HG02943 (cell line): ENCODE measurements at regions not wholly inside any gene's neighbourhood (a gene's known extent, or its start where the extent isn't known, plus 50 kb on each side); places are given as distances from the start of the nearest gene placed in this dataset.

Experiments
- ATAC-seq: cut with Tn5 transposase; IDR thresholded peaks from one replicate; pipeline ENCODE4 v1.9.1; 2021; ENCODE audit warnings: mild to moderate bottlenecking, low read depth, moderate library complexity; ENCODE audit not compliant: unreplicated experiment

DNA sequence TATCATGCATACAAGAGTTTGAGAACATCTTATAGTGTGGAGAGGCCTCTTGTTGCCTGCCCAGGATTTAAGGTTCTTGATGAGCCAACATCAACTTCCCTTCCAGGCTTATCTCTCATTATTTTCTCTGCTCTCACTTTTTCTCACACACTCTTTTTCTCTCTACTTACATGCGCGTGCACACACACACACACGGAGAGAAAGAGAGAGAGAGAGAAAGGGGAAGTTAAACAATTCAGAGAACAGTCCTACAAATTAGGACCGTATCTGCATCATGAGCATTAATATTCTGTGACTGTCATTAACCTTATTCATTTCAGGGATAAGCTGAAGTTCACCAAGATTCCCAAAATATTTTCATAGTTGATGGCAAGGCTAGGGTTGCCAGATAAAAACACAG lies 269.0 kb downstream of the ZNF621 start:
- no peak for ATAC-seq

DNA sequence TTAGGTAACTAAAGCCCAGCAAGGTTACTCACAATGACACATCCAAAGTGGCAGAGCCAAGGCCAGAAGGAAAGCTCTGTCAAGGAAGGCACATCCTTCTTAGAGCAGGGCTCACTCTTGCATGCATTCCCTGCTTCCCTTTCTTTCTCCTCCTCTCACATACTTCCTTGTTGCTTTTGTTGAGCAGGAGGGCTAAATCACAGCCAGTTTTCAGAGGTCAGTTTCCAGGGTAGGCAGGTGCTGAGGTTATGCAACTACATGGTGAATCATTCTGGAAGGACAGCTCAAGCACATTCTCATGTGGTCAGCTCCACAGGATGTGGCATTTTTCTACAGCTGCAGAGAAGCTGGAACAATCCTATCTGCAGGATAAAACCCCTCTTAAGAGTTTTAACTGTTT lies 275.6 kb downstream of the ZNF621 start:
- ATAC-seq = no peak

DNA sequence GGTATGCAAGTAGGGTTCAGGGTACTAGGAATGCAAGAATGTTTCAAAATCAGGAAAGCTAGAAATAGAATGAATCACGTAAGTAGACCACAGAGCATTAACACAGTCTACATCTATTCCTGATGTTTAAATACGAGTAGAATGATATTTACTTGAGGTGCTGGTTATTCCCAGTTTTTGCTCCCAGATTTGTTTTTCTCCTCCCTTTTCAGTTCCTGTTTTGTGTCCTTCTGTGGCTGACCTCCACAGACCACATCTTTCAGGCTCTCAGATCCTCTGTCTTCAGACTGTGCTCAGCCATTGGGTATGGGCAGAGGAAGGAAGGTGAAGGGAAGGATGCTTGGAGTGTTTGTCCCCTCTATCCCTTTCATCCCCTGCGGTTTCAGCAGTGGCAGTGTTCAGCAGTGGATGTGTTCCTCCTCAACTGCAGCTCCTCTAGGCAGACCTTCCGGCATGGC lies 276.6 kb downstream of the ZNF621 start:
- no peak for ATAC-seq

DNA sequence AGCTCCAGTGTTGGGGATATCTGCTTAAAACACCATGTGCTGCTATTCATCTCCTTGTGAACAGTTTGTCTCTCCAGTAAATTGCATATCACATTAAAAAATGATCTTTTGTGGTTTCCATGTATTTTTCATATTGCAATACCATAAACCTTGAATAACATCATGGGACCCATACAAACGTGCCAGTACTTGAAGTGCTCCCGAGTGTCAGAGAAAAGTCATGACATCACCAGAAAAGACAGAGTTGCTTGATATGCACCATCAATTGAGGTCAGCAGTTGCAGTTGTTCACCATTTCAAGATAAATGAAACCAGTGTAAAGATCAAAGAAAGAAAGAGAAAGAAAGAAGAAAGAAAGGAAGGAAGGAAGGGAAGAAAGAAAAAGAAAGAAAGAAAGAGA lies 278.6 kb downstream of the ZNF621 start:
- no peak for ATAC-seq

GRCh38 chr3:40805456-40805855 lies 280.7 kb downstream of the ZNF621 start:
- ATAC-seq = no peak

DNA sequence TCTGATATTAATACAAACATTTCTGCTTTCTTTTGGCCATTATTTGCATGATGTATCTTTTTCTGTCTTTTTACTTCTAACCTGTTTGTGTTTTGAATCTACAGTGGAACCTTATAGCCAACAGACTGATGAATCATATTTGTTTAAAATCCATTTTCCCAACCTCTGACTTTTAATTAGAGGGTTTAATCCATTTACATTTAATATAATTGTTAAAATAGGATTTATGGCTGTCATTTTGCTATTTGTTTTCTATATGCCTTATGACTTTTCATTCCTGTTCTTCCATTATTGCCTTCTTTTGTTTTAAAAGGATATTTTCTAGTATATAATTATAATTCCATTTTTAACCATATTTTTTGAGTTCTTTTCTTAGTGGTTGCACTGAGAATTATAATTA lies 286.1 kb downstream of the ZNF621 start:
- ATAC-seq = no peak

DNA sequence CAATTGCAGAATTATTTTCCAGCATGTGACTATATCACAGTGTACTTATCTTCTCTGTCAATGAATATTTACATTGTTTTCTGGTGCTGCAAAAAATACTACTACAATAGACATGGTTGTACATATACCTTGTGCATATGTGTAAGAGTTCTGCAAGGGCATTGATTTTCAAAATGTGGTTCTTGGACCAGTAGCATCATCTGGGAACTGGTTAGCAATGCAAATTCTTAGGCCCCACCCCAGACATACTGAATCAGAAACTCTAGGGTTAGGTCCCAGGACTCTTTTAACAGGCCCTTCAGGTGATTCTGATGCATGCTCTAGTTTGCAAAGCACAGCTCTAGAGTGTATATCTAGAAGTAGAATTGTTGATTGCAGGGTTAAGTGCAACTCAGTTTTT lies 292.3 kb downstream of the ZNF621 start:
- no peak for ATAC-seq

DNA sequence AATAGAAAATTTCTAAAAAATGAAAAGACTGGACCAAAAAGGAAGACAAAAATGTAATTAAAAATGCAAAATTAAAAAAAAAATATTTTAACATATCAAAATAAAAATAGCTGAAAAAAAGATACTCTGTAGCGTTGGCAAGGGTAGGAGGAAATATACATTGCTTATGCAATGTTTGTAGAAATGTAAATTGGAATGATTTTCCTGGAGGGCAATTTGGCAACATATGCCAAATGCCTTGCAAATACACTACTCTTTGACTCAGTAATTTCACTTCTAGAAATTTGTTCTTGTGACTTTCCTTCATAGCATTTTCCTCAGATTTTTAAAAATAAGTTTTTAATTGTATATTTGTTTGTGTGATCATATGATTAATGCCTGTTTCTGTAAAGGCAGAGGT lies 296.6 kb downstream of the ZNF621 start:
- no peak for ATAC-seq

- ATAC-seq = no peak
Measured at GRCh38 chr3:40827226-40827625, 302.5 kb downstream of the ZNF621 start.

DNA sequence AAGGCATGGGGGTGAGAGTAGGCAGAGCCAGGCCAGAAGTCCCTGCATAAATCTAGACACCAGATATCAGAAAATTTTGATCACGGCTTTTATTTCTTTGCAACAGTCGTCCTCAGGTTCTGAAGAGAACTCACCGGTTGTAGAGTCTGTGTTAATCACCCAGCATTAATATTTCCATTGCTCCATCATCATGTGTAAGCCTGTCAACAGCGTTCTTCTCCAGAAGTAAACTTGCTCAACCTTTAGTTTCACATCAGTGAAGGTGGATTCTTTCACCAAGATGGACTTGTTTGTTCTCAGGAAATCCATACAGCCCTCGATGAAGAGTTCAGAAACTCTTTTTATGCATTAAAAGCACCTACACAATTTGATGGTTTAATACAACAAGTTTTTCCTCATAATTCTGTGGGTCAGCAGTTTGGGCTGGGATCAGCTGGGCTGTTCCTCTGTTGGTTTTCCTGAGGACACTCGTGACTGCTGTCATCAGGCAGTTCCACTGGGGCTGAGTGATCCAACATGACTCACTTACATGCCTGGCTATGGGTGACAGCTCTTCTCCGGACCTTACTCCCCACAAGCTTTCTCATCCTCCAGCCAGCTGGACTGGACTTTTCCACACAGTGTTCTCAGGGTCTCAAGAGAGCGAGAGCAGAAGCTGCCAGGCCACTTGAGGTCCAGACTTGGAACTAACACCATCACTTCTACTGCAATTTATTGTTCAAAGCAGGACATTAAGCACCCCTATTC lies 303.4 kb downstream of the ZNF621 start:
- ATAC-seq = no peak

- no peak for ATAC-seq
Measured at GRCh38 chr3:40828741-40829415, 304.1 kb downstream of the ZNF621 start.

- ATAC-seq = no peak
Measured at GRCh38 chr3:40829876-40830275, 305.1 kb downstream of the ZNF621 start.

DNA sequence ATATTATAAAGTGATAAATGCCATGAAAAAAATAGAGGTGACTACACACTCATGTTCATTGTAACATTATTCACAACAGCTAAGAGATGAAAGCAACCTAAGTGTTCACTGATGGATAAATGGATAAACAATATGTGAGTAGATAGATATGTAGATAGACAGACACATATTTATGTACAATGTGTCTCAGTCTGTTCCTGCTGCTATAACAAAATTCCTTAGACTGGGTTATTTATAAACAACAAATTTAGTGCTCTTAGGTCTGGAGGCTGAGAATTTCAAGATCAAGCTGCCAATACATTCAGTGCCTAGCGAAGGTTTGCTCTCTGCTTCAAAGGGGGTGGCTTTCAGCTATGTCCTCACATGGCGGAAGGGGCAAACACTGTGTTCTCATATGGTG lies 312.5 kb downstream of the ZNF621 start:
- no peak for ATAC-seq

- no peak for ATAC-seq
Measured at GRCh38 chr3:40841131-40841530, 316.4 kb downstream of the ZNF621 start.

GRCh38 chr3:40841570-40842109 lies 316.9 kb downstream of the ZNF621 start:
- no peak for ATAC-seq

DNA sequence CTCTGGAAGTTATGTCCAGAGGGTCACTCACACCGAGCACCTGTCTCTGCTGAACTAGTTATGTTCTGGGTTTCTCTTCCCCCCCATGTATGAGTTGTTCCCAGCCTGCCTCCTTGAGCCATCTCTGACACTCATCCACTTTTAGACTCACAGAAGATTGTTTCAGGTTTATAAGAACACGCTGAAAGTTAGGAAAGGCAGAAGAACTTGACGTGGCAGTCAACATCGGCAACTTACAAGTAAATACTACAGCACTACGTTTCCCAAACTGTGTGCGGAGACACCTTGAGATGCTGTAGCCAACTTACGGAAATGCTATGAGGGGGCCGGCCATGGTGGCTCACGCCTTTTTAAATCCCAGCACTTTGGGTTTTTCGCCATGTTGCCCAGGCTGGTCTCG lies 318.0 kb downstream of the ZNF621 start:
- no peak for ATAC-seq

GRCh38 chr3:40843208-40843624 lies 318.5 kb downstream of the ZNF621 start:
- no peak for ATAC-seq

GRCh38 chr3:40843851-40844548 lies 319.2 kb downstream of the ZNF621 start:
- ATAC-seq = no peak

GRCh38 chr3:40844896-40845295 lies 320.1 kb downstream of the ZNF621 start:
- no peak for ATAC-seq

GRCh38 chr3:40845447-40845846 lies 320.7 kb downstream of the ZNF621 start:
- ATAC-seq = no peak

DNA sequence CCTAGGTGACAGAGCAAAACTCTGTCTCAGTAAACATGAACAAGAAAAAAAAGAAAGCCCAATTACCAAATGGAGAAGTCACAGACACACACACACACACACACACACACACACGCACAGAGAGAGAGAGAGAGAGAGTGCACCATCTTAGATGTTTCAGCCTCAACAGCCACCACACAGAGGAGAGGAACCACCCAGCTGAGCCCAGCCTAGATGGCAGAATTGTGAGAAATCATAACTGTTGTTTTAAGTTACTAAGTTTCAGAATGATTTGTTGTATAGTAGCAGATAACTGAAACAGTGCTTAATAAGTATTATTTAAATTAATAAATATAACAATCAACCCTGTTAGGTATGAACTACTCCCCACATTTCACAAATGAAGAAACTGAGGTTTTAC lies 321.2 kb downstream of the ZNF621 start:
- ATAC-seq = no peak
